ENCODE measurements at regions not wholly inside any gene's neighbourhood (a gene's known extent, or its start where the extent isn't known, plus 50 kb on each side); places are given as distances from the start of the nearest gene placed in this dataset.

DNA sequence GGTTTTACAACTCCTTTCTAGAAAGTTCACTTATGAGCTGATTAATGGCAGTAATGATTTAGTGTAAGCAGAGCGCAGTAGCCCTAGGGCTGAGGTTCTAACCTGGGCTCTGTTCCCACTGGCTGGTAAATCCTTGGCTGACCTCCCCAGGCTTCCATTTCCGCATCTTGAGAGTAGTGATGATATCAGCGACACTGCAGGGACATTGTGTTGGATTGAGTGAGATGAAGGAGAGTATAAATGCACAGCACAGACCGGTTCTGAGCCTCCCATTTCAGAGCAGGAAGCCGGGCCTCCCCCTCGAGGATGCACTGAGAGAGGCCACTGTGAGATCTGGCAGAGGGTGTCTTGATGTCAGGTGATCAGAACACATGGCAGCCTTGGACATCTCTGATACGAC, 477.2 kb upstream of the SULF2 start:
- DNase-seq: no peak

DNA sequence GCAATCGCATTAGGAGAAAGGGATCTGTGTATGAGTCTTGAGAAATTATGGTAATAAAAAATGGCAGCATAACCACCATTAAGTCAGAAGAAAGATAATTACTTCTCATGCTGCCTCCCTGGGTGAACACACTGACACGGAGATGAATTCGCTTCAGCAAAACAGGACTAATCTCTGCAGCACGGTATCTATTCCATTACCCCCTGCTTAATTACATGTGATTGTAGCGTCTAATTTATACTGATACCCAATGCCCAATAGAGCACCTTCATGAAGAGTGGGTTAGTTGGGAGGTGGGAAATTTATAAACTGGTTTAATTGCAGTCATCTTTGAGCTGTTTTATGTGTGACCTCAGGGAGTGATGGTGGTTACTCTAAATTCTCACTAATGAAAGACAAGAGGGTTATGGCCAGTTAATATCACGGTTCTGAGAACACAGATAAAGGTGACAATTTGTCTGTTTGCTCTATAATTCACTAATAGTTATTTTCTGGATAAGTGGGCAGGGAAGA, 476.2 kb upstream of the SULF2 start:
- DNase-seq: no peak

DNA sequence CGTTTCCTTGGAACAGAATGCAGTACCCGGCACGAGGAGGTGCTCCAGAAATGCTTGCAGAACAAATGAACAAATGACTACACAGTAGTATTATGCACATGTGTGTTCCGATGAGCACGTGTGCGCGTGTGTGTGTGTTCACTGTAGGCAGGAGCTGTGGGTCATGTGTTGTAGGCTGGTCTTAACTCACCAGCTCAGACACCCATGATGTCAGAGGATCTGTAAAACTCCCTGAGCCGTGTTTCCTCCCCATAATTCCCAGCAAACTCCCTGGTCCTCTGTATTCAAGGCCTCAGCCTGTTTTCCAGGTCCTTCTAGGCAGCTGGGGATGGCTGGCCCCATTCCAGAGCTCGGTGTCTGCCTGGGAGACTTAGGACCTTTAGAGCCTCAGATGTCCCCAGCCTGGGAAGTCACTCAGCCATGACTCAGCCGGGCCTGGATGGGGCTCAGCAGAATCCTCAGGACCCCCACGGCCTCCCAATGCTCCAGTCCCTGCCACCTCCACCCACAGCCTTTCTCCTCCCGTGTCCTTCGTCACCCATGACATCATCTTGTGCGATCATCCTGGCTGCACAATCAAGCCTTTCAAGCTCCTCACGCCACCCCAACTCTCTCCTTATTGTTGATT, 475.0 kb upstream of the SULF2 start:
- no peak for DNase-seq

DNA sequence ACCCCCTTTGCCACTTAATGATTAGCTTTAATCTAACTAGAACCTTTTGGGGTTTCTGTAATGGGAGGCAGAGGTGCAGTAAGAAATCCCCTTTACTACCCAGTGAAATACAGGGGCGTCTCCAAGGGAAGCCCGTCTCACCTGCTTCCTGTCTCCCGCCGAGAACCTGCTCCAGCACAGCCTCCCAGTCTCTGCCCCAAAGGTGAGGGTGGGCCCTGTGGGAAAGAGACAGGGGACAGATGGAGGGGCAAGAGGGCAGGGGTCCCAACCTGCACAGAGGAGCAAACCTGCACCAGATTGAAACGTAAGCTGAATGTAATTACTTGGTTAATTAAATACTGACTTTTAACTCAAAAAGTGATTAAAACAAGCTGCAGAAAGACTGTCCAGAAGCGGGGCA, 474.2 kb upstream of the SULF2 start:
- DNase-seq: no peak

DNA sequence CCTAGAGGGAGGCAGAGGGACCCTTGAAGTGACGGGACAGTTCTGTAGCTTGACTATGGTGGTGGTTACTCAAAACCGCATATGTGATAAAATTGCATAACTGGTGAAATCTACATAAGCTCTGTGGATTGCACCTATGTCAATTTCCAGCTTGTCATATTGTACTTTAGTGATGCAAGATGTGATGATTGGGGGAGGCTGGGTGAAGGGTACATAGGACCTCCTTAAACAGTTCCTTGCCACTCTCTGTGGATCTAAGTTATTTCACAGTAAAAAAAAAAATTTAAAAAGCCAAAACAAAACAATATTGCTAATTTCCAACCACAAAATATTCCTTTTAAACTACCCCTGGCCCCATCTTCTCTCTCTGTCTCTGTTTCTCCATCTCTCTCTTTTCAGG, 472.6 kb upstream of the SULF2 start:
- DNase-seq: no peak

DNA sequence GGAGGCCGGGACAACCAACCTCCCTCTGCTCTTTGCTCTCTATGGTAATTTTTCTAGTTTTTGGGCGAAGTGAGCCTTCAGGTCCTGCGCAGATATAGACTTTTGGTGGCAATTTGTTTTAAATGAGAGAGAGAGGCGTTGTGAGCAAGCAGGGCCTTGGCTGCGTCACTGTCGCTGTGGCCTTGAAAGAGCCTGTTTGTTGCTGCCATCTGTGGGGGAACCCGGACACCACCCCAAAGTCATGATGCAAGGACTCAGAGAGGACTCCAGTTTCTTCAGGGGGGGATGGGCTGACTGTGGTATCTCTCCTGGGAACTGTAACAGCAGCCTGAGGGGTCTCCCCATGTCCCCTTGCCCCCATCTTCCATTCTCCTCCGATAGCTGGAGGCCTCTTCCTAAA, 462.7 kb upstream of the SULF2 start:
- DNase-seq: no peak

DNA sequence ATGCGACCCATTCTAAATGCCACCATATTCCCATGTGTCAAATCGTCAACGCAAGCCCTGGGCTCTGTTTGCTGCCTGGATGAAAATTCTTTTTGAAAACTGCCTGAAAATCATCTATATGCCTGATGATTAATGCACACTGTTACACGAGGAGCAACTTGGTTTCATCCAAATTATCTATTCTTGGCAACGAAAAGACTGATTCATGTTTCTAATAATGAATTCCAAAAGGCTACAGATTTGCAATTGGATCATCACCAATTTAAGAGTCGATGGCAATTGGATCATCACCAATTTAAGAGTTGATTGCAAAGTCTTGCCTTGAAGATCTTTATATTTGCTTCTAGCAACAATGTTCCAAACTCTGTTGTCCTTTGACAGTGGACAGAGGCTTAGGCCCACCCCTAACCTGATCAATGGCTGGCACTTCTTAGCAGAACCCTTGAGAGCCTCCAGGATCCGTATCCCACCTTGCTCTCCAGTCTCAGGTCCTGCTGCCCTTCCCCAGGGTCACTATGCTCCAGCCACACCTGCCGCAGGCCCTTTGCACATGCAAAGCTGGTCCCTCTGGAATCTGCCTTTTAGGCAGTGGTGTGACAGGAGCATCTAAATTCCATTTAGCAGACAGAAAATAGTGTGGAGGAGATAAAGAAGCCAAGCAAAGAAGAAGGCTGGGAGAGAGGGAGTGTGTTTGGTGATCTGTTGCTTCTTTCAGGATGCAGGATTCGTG, 460.9 kb upstream of the SULF2 start:
- DNase-seq: no peak

DNA sequence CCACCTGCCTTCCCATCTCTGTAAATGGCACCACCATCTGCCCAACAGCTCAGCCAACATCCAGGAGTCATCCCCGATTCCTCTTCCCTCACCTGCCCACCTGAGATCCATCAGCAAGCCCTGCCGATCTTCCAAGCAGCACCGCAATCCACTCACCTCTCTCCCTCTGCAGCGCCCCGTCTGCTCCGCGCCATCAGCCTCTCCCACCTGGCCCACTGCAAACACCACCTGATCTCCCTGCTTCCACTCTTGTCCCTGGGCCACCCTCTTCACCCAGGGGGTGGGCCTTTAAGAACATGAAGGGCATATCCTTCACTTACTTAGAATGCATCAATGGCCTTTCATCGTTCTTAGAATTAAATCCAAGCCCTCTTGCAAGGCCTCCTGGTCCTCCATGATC, 457.3 kb upstream of the SULF2 start:
- no peak for DNase-seq

DNA sequence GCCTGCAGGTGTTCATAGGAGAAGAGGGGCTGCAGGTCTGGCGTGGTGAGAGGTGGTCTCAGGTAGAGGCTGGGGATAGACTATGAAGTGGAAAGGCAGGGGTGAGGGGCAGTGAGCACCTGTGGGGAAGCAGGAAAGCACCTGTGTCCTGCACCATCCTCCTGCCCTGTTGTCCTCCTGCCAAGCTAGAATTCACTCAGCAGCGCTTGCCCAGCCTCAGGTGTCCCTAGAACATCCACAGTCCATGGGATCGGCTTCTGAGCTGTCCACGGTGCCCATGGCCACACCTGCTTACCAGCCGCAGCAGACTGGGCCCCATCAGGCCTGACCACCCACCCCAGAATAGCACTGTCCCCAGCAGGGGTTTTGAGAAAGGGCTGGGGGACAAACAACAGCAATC, 456.2 kb upstream of the SULF2 start:
- no peak for DNase-seq

DNA sequence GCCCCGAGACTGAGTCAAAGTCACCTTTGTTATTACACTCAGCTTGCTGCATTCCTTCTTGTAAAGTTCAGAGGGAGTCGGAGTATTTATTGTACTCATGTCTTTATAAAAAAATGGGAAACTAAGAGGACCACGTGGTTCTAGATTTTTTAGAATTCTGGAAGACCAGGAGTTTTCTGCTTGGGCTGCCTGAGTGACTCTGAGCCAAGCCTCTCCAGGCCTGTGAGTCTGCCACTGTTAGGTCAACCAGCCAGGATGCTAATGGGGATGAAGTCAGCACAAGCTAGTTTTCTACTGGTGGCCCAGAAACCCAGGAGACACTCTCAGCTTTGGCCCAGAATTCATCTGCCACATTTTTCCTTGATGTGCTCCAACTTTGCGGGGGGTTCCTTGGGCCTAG, 453.5 kb upstream of the SULF2 start:
- DNase-seq: no peak

DNA sequence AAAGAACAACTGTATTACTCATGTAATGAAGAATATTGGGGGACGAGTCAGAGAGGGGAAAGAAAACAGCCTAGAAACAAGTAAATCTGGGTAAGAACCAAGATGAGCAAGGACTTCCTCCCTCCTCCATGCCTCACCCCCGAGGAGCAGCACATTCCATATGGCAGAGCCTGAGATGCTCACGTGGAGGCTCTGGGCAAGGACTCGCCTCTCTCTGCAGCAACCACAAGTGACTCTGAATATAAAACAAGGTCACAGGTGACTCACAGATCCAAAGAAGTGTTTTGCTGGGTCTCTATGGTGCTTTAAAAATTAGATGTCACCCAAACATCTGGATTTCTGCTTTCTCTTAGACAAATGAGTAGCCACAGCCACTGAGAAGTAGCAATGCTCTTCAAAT, 453.0 kb upstream of the SULF2 start:
- no peak for DNase-seq

DNA sequence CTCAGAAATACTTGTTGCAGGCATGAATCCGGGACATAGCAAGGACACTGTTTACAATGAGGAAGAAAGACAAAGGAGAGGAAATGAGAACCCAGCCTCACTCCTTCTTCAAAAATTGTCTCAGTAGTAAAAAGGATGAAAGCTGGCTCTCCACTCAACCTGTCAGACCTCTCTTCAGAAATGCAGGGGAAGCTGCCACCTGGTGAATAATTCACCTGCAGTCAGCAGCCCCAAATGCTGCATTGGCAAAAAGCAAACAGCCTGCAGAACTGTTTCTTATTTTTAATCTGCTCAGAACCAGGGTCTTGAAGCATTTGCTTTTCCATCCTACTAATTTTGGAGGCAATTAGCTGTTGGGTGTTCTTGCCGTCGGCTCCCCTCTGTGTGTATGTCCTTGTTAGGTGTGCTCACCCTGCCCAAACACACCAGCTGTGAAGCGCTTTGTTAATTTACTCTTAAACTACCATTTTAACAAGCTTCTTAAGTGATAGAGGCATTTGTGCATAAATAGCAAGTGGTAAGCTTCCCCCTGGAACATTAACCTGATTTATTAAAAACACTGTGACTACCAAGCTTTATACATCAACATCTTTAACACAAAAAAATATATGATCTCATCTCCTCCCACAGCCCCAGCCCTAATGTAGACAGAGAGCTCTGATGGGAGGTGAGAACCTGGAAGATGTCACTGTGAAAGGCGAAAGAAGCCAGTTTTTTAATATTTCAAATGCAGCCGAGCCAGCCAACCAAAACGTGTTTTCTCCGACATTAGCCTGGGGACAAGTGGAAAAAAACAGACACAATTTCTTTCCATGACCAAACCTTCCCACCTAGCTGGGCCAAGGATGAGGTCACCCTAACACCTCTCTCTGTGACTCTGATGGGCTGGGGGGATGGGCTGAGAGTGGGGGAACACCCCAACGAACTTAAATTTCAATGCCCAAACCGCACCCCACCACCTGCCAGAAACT, 451.0 kb upstream of the SULF2 start:
- no peak for DNase-seq

DNA sequence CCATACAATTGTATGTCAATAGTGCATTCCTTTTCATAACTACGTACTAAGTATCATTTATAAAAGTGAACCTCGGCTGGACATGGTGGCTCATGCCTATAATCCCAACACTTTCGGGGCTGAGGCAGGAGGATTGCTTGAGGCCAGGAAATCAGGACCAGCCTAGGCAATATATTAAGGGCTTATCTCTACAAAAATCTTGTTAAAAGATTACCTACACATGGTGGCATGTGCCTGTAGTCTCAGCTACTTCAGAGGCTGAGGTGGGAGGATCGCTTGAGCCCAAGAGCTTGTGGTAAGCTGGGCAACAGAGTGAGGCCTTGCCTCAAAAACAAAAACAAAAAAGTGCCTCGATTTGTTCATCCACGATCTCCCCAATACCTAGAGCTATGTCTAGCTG, 449.7 kb upstream of the SULF2 start:
- DNase-seq: no peak

DNA sequence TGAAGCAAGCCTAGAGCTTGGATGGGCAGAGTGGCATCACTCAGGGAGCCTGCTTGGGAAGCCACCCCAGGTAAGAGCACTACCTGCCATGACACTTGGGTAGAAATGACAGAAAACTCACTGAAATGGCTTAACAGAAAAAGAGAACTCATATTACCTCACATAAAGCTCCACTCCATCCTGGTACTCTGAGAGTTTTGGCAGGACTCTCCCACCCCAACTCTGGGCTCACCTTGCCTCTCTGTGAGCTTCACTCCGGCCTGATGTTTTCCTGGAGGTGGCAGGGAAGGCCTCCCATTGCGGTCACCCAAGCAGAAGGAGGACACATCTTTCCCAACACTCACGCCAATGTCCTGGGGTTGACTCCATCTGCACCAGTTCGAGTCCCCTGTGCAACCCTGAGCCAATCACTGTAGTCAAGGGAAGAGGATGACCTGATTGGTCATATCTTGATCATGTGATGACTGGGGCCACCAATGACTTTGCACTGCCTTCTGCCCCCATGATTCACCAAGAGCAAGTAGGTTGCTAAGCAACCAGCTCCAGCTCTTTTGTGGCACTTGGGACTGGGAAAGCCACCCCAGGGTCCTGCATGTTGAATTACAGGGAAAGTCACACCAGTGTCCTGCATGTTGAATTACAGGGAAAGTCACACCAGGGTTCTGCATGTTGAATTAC, 446.1 kb upstream of the SULF2 start:
- no peak for DNase-seq

DNA sequence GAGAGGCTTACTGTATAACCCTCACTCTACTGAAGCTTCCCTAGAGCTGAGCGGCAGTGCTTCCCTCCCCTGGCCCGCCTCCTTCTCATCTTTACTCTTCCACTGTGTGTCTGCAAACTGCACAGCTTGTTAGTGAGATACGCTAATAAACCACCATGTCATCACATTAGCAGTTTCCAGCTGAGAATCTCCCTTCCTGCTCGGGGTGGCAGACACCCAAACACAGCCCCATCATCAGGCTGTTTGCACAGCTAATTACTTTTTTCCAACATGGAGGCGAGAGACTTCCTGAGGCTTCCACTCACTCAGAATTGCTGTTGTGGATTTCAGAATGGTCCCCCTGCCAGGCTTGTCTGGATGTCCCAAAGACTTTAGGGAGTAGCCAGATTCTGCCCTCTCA, 444.9 kb upstream of the SULF2 start:
- no peak for DNase-seq

DNA sequence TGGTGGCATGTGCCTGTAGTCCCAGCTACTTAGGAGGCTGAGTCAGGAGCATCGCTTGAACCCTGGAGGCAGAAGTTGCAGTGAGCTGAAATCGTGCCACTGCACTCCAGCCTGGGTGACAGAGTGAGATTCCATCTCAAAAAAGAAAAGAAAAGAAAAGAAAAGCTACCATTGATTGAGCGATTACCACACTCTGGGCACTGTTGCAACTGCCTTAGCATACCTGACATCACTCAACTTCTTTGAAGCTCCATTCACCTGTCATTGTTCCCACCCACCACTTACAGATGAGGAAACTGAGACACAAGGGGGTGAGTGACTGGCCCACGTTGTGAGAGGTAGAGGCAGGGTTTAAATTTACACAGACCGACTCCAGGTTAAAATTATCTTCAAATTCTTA, 442.1 kb upstream of the SULF2 start:
- DNase-seq: no peak

DNA sequence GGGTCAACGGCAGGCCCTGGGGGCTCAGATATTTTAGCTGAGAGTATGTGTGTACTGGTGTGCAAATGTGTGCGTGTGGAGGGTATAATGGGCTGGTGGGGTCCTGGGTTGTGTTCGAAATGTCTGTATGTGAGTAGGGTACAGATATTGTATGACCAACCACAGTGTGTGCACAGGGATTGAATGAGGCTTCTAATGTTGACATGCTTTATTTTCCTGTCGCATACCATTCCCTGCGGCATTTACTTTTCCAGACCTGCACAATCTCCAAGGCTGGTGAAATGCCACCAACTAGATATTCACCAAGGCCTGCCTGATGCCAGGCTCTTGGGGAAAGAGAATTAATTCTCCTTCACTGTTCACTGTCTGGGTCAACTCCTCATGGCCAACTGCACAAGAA, 441.4 kb upstream of the SULF2 start:
- DNase-seq: no peak

DNA sequence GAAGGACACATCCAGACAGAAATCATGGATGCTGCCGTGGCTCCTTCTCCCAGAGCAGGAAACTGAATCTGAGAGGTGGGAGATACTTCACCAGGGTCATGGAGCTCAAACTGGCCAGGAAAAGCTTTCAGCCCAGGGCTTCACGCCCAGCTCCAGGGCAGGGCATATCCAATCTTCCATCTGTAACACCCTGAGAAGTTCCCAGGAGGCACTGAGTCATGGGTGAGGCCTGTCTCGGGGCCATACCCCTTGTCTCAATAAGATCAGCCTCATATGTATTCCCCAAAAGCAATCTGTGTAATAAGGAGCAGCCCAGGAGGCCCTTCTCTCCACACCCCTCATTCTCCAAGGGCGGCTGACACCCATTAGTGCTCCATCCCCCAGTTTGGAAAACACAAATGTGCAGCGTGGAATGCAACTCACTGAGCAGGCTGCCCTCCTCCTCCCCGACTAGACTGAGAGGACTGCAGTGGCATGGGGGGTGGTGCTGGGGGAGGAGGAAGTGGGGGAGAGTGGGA, 439.3 kb upstream of the SULF2 start:
- DNase-seq: no peak

DNA sequence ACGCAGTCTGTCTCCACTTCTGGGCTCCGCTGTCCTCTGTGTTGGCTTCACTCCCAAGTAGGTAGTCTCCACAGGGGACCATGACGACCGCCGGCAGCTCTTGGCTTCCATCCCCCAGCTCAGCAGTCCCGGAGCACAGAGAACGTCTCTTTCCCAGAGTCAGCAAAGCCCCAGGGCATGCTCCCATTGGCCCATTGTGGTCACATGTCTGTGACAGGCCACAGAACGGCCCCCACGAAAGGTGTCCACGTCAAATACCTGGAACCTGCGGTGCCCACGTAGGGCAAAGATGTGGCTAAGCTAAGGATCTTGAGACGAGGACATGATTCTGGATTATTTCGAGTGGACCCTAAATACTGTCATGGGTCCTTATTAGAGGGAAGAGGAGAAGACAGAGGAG, 438.4 kb upstream of the SULF2 start:
- no peak for DNase-seq

DNA sequence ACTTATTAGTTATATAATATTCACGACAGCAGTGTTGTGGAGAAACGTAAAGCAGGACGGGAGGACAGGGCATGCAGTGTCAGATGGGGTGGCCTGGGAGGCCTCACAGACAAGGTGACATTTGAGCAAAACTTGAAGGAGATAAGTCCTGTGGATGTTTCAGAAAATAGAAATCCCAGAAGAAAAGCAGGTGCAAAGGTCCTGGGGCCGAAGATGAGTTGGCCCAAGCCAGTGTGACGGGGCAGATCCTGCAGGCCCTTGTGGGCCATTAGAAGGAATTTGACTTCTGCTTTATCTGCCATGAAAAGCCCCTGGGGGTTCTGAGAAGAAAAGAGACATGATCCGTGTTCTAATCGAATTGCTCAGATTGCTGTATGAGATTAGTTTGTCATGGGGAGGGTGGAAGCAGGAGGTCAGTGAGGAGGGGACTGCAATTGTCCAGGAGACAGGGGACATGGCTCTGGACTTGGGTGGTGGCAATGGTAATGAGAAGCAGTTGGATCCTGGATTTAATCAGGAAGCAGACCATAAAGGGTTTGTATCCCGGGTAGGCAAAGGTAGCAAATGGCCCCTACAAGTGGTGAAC, 437.4 kb upstream of the SULF2 start:
- DNase-seq: no peak

DNA sequence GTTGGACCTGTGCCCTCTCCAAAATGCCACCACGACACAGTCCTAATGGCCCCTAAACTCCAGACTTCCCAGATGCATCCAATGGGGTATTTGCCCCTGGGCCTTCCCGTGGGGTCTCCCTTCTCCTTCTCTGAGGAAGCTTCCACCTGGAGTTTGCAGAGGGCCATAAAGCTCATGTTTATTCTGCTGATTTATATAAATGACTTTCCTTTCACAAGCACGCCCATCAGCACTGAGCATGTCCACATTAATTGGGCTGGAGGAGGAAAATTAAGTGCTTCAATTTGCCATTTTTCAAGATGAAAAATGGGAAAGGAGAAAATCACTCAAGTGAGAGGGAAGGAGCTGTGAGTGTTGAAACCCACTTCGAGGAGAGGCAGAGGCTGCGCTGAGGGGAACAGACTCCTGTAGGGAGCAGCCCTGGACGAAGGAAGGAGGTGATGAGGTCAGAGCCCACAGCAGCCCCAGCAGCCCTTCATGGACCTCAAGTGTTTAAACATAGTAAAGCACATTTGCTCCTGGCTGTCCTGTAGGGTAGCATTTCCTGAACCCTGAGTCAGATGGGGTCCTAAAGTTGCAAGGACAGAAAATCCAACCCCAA, 434.9 kb upstream of the SULF2 start:
- no peak for DNase-seq

DNA sequence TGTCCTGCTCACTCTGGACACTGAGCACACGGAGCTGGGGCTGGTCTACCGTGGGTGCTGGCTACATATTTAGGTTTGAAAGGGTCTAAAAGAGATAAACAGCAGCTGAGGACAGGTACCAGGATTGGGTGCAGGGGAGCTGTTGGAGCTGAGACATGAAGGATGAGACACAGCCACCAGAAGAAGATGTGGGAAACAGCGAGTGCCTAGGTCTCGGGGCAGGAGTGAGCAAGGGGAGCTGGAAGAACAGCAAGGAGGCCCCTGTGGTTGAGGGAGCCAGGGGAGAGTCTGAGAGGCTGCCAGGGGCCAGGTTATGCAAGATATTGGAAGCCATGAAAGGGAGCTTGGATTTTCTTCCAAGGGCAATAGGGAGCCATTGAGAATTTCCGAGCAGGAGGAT, 434.0 kb upstream of the SULF2 start:
- DNase-seq: no peak

Measured in CD4-positive, alpha-beta T cell treated with Interferon alpha-2 for 1 hour (primary cell).